ENCODE measurements at regions not wholly inside any gene's neighbourhood (a gene's known extent, or its start where the extent isn't known, plus 50 kb on each side); places are given as distances from the start of the nearest gene placed in this dataset.
"Not testable (repeated sequence)": the region's sequence is repeated elsewhere in the genome, so short reads cannot be mapped to it uniquely, and the experiment has no call there.

DNA sequence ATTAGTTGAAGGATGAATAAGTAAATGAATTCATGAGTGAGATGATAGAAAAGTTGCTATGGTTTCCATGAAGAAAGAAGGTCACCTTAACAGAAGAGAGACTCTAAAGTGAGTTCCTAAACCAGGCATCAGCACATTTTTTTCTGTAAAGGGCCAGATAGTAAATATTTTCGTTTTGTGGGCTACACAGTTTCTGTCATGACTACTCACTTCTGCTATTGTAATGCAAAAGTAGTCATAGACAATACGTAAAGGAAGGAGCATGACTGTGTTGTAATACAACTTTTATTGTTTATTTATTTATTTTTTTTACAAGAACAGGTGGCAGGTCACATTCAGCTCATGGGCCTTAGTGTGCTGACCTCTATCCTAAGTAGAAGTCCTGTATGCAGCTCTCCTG lies 426.1 kb upstream of the DYNLRB2 start:
- DNase-seq, result no peak

DNA sequence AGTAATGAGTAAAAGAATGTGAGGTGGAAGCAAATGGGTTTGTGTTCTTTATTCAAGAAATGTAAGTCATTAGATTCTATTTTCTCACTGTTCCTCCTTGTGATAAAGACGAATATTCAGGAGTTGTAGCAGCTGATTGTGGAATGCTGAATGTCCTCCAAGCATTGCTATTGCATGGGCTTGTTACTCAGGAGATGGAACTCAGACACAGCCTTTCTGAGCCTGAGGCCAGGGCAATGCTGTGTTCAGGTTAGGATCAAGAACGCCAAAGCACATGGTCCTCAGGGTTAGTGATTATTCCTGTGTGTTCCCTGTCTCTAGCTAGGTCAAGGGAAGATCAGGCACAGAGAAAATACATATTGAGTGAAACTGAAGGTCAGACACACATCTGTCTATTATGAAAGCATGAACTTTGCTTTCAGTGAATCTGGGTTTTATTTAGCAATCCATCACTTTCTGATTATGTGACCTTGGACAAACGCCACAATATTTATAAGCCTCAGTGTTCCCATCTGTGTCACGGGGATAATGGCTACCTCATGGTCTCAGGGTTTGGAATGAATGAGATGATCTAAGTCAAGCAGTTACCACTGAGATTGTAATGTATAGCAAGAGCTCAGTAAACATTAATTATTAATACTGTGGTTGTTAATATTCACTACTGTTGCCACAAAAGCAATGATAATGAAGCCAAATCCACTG lies 426.8 kb upstream of the DYNLRB2 start:
- no peak for DNase-seq

DNA sequence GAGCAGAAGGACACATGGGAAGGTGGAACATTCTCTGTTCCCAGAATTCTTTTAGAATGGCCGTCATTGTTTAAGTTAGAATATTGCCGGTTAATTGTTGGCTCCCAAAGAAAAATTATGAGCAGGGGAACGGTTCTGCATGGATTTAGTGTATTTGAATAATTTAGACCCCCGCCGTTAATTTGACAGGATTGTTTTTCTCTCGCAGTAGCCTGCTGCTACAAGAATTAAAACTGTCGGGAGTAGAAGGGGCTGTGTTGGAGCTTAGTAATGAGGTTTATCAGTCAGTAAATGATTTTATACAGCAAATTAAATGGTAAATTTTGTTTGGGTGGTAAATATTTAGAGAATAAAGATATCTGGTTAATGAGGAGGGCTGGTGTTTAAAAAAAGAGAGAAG lies 431.2 kb upstream of the DYNLRB2 start:
- DNase-seq, result no peak

DNA sequence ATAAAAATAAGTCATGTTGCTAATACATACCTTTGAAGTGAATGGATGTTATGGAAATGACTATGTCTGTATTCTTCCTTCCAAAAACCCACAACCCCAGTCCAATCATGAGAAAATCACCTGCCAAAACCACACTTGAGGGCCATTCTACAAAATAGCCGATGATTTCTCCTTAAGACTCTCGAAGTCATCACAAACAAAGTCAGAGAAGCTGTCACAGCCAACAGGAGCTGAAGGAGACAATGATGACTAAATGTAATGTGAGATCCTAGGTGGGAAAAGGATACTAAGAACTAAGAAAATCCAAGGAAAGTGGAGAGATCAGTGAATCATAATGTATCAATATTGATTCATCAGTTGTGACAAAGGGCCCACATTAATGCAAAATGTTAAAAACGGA lies 432.9 kb upstream of the DYNLRB2 start:
- no peak for DNase-seq

DNA sequence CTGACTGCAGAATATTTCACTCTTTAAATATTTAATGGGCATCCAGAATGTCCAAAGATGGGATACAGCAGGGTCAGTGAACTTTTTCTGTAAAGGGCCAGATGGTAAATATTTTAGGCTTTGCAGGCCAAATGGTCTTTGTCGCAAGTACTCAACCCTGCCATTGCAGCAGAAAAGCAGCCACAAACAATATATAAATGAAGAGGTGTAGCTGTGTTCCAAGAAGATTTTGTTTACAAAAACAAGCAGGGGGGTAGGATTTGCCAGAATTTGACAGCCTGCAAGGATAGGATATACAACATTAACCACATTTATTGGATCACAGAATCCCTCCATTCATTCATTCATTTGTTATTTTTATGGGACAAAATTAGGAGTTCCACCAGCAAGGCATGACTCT lies 435.0 kb upstream of the DYNLRB2 start:
- DNase-seq, result no peak

DNA sequence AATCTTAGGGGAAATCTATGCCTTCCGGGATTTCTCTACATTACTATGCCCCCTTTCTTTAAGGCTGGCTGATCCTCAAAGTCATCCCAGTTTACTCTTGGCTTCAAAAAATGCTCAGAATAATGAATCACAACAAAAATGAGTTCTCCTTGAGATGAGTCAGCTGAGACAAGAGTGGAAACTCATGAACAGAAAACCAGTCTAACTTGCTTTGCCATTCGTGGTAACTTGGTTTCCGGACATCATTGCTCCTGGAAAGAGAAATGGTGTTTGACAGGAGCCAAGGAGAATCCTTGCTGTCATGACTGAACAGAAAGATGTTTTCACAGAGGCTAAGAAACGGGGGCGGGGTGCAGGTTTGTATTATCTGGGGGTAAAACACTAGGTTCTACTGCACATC lies 435.6 kb upstream of the DYNLRB2 start:
- DNase-seq, result no peak

DNA sequence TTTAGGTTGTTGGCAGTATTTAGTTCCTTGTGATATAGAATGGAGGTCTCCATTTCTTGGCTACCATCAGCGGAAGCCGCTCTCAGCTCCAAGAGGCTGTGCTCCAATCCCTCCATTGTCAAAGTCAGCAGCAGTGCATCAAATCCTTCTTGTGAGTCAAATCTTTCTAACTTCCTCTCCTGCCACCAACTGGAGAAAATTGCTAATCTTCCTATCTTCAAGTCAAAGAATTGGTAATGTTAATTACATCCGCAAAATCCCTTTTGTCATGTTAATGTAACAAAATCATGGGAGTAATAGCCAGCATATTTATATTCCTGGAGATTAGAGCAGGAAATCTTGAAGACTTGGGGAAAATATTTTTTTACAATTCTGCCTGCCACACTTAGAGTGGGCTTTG lies 436.4 kb upstream of the DYNLRB2 start:
- no peak for DNase-seq

DNA sequence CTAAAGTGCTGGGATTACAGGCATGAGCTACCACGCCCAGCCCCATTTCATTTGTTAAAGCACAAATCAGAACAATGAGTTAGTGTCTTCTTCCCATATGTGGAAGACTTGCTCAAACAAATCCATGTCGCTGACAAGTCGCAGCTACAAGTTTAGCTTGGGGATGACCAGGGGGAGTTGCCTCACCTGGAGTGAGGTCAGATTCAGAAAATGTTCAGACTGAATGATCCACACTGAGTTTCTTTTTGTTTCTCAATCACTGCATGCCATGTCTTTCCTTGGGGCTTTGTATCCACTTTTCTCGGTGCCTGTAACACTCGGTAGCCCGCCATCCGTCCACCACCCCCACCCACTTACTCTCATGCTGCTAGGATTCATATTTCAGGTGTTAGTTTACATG lies 437.3 kb upstream of the DYNLRB2 start:
- no peak for DNase-seq

DNA sequence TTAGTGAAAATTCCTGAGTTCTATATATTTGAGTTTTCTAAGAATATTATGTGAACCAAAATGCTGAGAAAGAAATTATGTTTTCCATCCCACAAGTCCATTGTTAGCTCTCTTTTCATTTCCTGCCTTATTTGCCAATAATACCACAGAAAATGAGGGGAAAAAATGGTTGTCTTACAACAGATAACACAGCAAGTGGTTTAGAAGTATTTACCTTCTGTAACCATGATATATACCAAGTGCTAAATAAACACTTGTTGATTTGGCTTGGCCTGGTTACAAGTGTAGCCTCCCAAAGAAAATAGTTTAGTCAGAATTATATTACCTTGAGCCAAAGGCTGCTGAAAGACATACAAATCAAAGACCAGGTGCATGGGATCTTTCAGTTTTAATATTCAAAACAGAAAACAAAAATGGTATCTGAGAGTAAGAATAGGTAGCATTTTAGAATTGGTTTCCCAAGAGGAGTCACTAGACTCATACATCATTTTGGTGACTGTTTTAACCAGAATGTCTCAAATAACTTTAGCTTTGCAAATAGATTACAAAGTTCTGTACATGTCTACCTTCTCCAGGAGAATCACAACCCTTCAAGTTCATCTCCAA lies 439.8 kb upstream of the DYNLRB2 start:
- DNase-seq, result no peak

DNA sequence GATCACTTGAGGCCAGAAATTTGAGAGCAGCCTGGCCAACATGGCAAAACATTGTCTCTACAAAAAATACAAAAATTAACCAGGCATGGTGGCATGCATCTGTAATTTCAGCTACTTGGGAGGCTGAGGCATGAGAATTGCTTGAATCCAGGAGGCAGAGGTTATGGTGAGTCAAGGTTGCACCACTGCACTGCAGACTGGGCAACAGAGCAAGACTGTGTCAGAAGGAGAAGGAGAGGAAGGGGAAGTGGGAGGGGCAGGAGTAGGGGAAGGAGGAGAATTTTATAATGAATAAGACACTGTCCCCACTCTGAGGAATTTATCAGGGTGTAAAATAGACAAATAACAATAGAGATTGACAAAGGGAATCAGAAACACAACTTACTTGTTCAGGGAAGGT lies 440.6 kb upstream of the DYNLRB2 start:
- no peak for DNase-seq

DNA sequence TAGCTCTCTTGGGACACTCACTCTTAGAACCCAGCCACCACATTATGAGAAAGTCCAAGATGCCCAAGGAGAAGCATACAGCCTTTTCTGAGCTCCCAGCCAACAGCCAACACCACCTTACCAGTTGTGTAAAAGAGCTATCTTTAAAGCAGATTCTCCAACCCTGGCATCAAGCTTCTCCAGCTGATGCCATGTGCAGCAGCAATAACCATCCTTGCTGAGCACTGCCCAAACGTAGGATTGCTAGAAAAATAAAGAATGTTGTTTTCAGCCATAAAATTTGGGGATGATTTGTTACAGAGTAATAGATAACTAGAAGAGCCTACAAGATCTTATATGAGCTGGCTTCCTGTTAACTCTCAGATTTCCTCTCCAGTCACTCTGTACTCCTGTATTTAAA lies 443.7 kb upstream of the DYNLRB2 start:
- no peak for DNase-seq

DNA sequence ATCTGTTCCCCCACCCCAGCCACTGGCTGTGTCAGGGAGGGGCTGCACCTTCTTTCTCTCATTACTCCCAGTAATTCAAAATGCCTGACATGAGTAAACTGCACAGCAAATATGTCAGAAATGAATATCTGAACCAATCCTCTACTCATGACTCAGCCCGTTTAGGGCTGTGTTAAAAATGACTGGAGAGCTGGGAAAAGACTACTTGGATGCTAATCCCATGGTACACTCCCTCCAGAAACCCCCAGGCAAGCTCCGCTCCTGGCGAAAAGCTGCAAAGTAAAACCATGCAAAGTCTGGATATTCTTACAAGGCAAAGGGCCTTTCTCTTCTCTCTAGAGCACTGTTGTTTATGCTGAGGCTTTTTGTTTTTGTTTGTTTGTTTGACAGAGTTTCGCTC lies 448.1 kb upstream of the DYNLRB2 start:
- no peak for DNase-seq

DNA sequence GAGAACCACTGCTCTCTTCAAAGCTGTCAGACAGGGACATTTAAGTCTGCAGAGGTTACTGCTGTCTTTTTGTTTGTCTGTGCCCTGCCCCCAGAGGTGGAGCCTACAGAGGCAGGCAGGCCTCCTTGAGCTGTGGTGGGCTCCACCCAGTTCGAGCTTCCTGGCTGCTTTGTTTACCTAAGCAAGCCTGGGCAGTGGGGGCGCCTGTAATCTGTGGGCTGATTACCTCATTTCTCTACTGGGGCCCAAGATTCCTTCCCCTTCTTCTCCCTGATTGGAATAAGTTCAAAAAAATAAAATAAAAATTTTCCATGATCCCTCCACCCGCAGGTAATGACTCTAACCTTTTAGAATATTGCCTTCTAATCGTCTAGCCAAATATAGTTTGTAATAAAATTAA lies 449.3 kb upstream of the DYNLRB2 start:
- not testable (repeated sequence) for DNase-seq

DNA sequence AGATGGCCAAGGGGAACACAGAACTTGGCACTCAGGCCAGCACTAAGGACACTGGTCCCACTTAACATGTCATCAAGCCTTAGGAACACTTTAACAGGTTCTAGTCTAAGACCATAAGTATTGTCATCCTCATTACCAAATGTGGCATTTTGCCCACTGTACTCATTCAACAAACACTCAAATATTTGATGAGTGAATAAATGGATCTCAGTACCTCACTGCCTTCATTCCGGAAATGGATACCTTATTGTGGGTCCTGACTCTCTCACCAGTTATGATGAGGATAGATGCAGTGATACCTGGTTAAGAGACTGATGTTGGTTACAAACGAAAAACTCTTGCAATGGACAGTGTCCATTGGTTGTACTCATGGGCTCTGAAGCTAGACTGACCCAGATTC lies 455.2 kb upstream of the DYNLRB2 start:
- no peak for DNase-seq

DNA sequence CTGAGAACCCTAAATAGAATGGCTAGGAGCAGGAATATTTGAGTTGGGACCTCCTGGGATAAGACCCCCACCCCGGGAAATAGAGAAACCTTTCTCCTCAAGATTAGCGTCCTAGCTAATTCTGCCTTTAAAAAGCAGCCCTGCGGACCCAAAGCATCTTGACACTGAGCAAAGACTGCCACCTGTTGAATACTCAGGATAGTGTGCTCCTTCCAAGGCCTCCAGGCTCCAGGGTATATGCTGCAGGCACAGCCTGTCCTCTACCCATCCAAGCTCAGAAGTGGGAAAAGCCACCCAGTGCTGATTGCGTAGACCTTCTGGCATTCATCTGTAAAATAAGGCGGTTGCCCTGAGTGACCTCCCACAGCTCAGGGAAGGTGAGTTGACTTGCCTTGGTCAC lies 456.2 kb upstream of the DYNLRB2 start:
- DNase-seq, result no peak

DNA sequence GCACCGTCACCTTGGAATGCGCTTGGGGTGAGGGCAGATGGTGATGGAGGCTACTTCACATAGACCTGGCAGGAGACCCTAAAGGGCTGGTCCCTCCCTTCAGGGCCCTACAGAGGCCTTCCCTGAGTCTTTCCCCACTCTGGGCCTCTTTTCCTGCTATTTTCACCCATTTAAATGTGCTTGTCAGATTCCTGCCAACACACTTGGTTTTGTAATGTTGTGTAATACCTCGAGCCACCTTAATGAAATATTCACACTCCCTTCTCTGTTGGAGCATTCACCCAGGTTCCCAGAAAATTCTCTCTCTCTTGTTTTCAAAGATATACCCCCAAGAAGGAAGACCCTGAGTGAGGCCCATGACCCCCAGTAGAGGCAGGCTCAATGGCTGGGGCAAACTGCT lies 456.6 kb upstream of the DYNLRB2 start:
- DNase-seq, result no peak

DNA sequence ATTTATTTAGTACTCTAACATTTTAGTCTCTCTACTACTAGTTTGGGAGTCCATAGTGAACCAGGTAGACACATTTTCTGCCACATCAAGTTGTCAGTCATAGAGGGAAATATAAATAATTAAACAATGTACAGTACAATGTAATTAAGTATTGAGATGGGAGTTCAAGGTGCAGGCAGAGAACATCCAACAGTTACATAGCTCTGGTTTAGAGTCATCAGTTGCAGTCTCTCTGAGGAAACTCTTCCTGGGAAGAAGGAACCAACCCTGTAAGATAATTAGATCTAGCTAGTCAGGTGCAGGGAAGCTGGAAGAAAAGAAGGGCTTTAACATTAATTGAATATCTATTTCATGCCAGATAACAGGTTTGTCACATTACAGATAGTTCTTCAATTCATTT lies 457.9 kb upstream of the DYNLRB2 start:
- DNase-seq, result no peak

DNA sequence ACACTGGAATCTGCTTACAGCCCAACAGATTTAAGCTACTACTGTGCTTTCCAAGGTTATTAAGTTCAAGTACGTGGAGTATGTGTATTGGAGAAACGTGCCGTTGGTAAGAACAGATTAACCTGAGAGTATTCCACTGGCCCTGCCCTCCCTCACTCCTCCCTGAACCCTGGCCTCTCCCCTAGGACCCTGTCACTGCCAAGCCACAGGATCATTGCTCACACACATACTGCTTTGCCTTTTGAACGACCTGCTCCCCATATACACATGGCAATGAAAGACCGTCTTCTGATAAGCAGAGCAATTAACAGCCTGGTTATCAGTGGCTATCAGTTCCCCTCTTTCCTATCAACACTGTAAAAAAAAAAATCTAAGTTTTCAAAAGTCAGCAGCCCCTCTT lies 458.9 kb upstream of the DYNLRB2 start:
- DNase-seq, result no peak

DNA sequence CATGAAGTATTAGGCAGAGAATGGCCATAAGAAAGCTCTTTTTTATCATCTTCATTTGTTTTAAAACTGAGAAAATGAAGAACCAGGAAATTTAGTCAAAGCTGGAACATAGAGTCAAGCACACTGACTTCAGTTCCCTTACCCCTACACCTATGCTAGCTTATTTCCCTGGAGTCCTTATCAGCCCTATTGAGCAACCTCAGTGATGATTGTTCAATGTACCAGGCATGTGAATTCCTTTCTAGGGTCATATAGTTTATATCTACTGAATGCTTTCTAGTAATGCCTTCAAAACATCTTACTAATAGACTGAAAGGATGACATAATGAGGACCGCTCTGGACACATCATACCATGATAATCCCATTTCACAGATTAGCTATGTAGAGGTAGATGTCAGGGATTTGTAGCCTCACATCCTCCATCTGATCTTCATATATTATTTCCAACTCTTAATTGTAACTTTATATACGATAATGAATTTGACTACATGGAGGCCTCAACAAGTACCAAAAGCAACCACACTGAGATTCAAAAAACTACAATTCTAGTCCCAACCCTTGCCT lies 460.4 kb upstream of the DYNLRB2 start:
- DNase-seq, result no peak

DNA sequence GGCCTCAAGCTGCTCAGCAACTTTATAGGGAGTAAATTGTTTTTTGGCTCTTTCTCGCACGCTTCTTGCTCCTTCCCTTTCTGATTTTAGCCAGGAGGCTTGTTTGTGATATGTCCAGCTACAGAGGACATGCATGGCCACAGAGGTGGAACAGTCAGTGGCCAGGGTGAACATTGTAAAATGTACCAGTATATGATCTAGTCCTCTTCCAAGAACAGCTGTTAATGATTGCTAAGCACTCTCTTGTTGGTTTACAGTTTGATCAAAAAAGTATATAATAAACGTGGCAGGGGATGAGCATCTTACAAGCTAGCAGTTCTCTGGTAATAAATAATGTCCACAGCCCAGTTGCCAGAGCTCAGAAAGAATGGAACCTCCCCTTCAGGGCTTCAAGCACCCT lies 461.7 kb upstream of the DYNLRB2 start:
- no peak for DNase-seq

DNA sequence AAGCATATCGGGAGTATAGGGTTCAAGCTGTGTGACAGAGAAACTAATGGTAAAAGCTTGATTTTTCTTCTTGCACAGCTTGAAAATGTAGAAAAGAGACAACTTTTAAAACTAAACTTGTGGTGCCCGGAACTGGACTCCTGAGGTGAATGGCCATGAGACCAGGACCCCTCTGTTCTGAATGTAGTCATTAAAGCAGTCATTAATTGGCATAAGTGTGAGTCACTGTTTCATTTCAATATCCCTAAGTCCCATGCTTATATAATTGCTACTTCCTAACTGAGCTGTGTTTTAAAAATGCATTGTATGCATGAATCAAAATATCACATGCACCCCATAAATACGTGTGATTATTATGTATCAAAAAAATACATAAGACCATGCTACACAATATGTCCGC lies 463.1 kb upstream of the DYNLRB2 start:
- no peak for DNase-seq

DNA sequence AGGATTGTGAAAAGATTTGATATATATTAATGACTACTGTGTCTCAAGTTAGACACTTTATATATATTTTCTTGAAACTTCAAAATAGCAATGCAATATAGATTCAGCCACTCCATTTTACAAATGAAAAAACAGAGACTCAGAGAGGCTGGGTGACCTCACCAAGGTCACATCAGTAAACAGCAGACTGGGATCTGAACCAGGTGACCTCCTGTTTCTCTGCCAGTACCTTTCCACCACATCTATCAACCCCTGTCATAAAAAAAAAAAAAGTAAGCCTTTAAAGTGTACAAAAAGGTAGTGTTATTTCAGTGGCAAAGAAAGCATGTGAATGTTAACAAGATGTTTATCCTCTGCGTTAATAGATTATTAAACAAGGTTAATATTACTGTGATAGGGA lies 466.5 kb upstream of the DYNLRB2 start:
- DNase-seq, result no peak

DNA sequence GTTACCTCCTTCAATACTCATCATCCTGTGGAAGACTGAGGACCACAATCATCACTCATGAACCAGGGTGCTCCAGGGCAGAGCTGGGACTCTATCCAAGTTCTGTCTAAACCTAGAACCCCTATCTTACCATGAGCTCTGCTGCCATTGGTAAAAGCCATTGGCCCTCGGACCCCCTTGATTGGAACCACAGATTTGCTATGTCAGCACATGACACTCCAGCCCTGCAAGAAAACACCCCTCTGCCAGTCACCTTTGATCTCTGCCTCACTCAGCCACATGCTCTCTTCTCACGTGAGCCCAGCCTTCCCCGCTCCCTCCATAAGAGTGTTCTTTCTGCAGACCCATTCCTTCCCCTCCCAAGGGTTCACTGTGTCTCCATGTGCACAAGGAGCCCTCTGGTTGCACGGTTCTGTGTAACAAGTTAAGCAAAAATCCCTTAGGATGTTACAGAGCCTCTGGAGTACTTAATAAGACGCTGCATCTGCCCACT lies 468.8 kb upstream of the DYNLRB2 start:
- DNase-seq, result no peak

DNA sequence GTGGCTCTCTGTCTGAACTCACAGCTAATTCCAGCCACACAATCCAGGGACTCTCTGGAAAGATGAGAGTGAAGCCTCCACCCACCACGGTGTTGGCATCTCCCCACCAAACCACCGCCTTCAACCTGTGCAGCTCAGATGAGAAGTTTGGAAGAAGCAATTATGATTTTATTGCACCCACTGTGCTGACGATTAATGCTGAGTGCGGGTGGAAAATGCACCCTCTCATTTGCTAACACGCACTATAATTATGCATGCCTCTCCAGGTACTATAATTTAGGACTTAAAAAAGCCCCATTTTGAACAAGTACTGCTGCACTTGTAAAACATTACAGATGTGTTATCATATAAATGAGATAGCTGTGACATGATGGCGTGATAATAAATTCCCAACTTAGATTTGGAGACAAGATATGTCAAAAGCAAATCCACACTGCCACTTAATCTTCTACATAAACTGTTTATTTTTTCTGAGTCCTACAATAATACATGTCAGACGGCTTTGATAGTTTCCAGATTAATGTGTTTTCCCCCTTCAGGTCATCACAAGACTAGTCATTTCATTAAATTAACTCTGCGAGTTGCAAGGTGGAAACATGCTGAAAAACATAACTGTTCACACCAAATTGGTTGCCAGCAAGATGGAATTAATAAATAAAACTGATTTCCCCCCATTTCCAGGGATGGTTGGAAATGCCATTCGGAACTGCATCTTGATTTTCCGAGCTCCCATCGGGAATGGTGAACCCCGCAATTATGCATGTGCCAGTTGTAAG lies 466.5 kb upstream of the MAF start:
- no peak for DNase-seq
